ENCODE measurements at regions not wholly inside any gene's neighbourhood (a gene's known extent, or its start where the extent isn't known, plus 50 kb on each side); places are given as distances from the start of the nearest gene placed in this dataset.
A peak's percentile ranks its signal among the peaks of the same experiment; 100 is the strongest.
"Not testable (repeated sequence)": the region's sequence is repeated elsewhere in the genome, so short reads cannot be mapped to it uniquely, and the experiment has no call there.

GRCh38 chr17:51428668-51429495, 168.5 kb downstream of the UTP18 start:
- WGBS, 2 donors = 43 to 44% methylated on average over 8 of the region's 8 CpGs
- peak; percentile 69 to 81 for DNase-seq
- H3K27ac ChIP-seq = no peak overlapping the region
- TF ChIP-seq POLR2A (IDR thresholded peaks at IDR 0.05) (no peak), CTCF (IDR thresholded peaks at IDR 0.05) (no peak)
- H3K4me1 ChIP-seq = peaks cover 10 to 27% of the 10 kb centered on the region in 2 donors
- H3K4me3 ChIP-seq (replicated peaks in 1 of 3) = no peak overlapping the region
- no peaks in the 10 kb centered on the region for H3K36me3 ChIP-seq
- no peaks in the 10 kb centered on the region for H3K27me3 ChIP-seq
- intact Hi-C loops (cut with DNase I) = no loop called here
- no peaks in the 10 kb centered on the region for H3K9me3 ChIP-seq

GRCh38 chr17:51429938-51430337, 169.6 kb downstream of the UTP18 start:
- DNase-seq; intact Hi-C loops (cut with DNase I): not testable (repeated sequence)

GRCh38 chr17:51430591-51430990, 170.2 kb downstream of the UTP18 start:
- H3K4me3 ChIP-seq (replicated peaks in 1 of 3) = no peak overlapping the region
- no peaks in the 10 kb centered on the region for H3K9me3 ChIP-seq
- H3K27ac ChIP-seq = no peak overlapping the region
- WGBS, 2 donors = 93 to 97% methylated on average over 5 of the region's 5 CpGs
- DNase-seq = no peak
- intact Hi-C loops (cut with DNase I) = no loop called here
- no peak for TF ChIP-seq POLR2A (IDR thresholded peaks at IDR 0.05)
- no peak for TF ChIP-seq CTCF (IDR thresholded peaks at IDR 0.05)
- peaks cover 13 to 32% of the 10 kb centered on the region in 2 donors for H3K4me1 ChIP-seq
- no peaks in the 10 kb centered on the region for H3K27me3 ChIP-seq
- no peaks in the 10 kb centered on the region for H3K36me3 ChIP-seq

More at GRCh38 chr17:51429938-51430337, 169.6 kb downstream of the UTP18 start:
- not testable (repeated sequence) for H3K27me3 ChIP-seq; H3K4me3 ChIP-seq (replicated peaks in 1 of 3); H3K36me3 ChIP-seq; H3K27ac ChIP-seq; H3K9me3 ChIP-seq
- WGBS, 2 donors = 48 to 51% methylated on average over 3 of the region's 3 CpGs
- peaks cover 10 to 27% of the 10 kb centered on the region in 2 donors for H3K4me1 ChIP-seq

- DNase-seq = no peak
- intact Hi-C loops (cut with DNase I) = no loop called here
- Histone ChIP-seq H3K27ac (no peak overlapping the region), H3K36me3 (no peaks in the 10 kb centered on the region), H3K4me1 (peaks cover 9 to 24% of the 10 kb centered on the region in 2 donors), H3K27me3 (no peaks in the 10 kb centered on the region), H3K9me3 (no peaks in the 10 kb centered on the region), H3K4me3 (replicated peaks in 1 of 3) (no peak overlapping the region)
- TF ChIP-seq POLR2A (IDR thresholded peaks at IDR 0.05) (no peak), CTCF (IDR thresholded peaks at IDR 0.05) (no peak)
- WGBS, 2 donors = 87 to 88% methylated on average over 7 of the region's 7 CpGs
Observed at GRCh38 chr17:51434434-51435170, 174.3 kb downstream of the UTP18 start.

GRCh38 chr17:51435171-51435552, 174.8 kb downstream of the UTP18 start:
- H3K4me3 ChIP-seq (replicated peaks in 1 of 3) = no peak overlapping the region
- 74 to 79% methylated on average over 3 of the region's 3 CpGs for WGBS, 2 donors
- H3K9me3 ChIP-seq = no peaks in the 10 kb centered on the region
- no peak overlapping the region for H3K27ac ChIP-seq
- peaks cover 9 to 25% of the 10 kb centered on the region in 2 donors for H3K4me1 ChIP-seq
- no peaks in the 10 kb centered on the region for H3K27me3 ChIP-seq
- TF ChIP-seq CTCF (IDR thresholded peaks at IDR 0.05) (no peak), POLR2A (IDR thresholded peaks at IDR 0.05) (no peak)
- DNase-seq = peak in 1 of 2 donors; percentile 7
- no peaks in the 10 kb centered on the region for H3K36me3 ChIP-seq
- intact Hi-C loops (cut with DNase I) = no loop called here

Measured in thyroid gland (tissue), 4 donors.